HUES48 (cell line): ENCODE measurements at regions not wholly inside any gene's neighbourhood (a gene's known extent, or its start where the extent isn't known, plus 50 kb on each side); places are given as distances from the start of the nearest gene placed in this dataset.

Experiments used
- H3K27ac ChIP-seq: one replicate; pipeline ENCODE4 v1.7.0; 2013; ENCODE audit warnings: low read depth, low read length, inconsistent platforms
- H3K27me3 ChIP-seq: 2 replicates; pipeline ENCODE4 v1.6.1; 2013; ENCODE audit warnings: mild to moderate bottlenecking, low read length; ENCODE audit not compliant: control insufficient read depth, insufficient read depth
- H3K36me3 ChIP-seq: 2 replicates; pipeline ENCODE4 v1.6.1; 2013; ENCODE audit warnings: low read length; ENCODE audit not compliant: control insufficient read depth, insufficient read depth
- H3K4me1 ChIP-seq: 2 replicates; pipeline ENCODE4 v1.6.1; 2013; ENCODE audit warnings: mild to moderate bottlenecking, low read length; ENCODE audit not compliant: control insufficient read depth, insufficient read depth
- H3K4me3 ChIP-seq: 2 replicates; pipeline ENCODE4 v1.5.1; 2013; ENCODE audit warnings: mild to moderate bottlenecking, low read depth, low read length
- H3K9ac ChIP-seq: 2 replicates; pipeline ENCODE4 v1.6.1; 2013; ENCODE audit warnings: mild to moderate bottlenecking, low read depth, low read length, moderate library complexity
- H3K9me3 ChIP-seq: 2 replicates; pipeline ENCODE4 v1.6.1; 2013; ENCODE audit warnings: low read length; ENCODE audit not compliant: control insufficient read depth, insufficient read depth

- Histone ChIP-seq H3K27ac (no peak overlapping the region), H3K9me3 (no peaks in the 10 kb centered on the region), H3K27me3 (no peaks in the 10 kb centered on the region), H3K9ac (no peak overlapping the region), H3K4me1 (no peaks in the 10 kb centered on the region), H3K4me3 (no peak overlapping the region), H3K36me3 (no peaks in the 10 kb centered on the region)
Observed at GRCh38 chr12:124694846-124695497, 127.6 kb upstream of the NCOR2 start.

- Histone ChIP-seq H3K4me1 (no peaks in the 10 kb centered on the region), H3K9me3 (no peaks in the 10 kb centered on the region), H3K36me3 (no peaks in the 10 kb centered on the region), H3K4me3 (no peak overlapping the region), H3K27me3 (no peaks in the 10 kb centered on the region), H3K27ac (no peak overlapping the region), H3K9ac (no peak overlapping the region)
Observed at GRCh38 chr12:124694250-124694649, 126.8 kb upstream of the NCOR2 start.

GRCh38 chr12:124693111-124693723, 125.8 kb upstream of the NCOR2 start:
- Histone ChIP-seq H3K4me1 (no peaks in the 10 kb centered on the region), H3K27me3 (no peaks in the 10 kb centered on the region), H3K27ac (no peak overlapping the region), H3K9me3 (no peaks in the 10 kb centered on the region), H3K4me3 (no peak overlapping the region), H3K36me3 (no peaks in the 10 kb centered on the region), H3K9ac (no peak overlapping the region)

DNA sequence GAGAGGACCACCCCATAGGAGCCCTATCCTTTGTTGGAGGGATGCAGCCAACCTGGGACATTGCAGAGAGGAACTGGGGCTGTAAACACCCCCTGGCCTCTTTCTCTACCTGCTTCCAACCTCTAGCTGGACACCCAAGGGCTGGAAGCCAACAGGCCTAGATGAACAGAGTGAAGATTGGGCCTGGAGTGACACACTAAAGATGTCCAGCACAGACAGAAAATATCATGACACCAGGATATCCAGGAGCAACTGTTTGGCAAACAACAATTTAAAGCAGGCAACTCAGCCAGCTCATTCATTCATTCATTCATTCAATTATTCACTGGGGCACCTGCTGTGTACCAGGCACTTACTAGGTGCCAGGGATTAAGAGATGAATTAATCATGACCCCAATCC, 125.0 kb upstream of the NCOR2 start:
- Histone ChIP-seq H3K27ac (no peak overlapping the region), H3K27me3 (no peaks in the 10 kb centered on the region)

GRCh38 chr12:124691429-124691828, 124.0 kb upstream of the NCOR2 start:
- Histone ChIP-seq H3K27me3 (no peaks in the 10 kb centered on the region), H3K9ac (no peak overlapping the region), H3K4me3 (no peak overlapping the region), H3K9me3 (no peaks in the 10 kb centered on the region), H3K27ac (no peak overlapping the region), H3K4me1 (no peaks in the 10 kb centered on the region; the same call in 1 of the 2 replicates), H3K36me3 (no peaks in the 10 kb centered on the region)

More for the DNA sequence above, 125.0 kb upstream of the NCOR2 start:
- no peaks in the 10 kb centered on the region for H3K36me3 ChIP-seq
- H3K9ac ChIP-seq: no peak overlapping the region
- no peaks in the 10 kb centered on the region for H3K9me3 ChIP-seq
- no peaks in the 10 kb centered on the region; the same call in 1 of the 2 replicates for H3K4me1 ChIP-seq
- no peak overlapping the region for H3K4me3 ChIP-seq

DNA sequence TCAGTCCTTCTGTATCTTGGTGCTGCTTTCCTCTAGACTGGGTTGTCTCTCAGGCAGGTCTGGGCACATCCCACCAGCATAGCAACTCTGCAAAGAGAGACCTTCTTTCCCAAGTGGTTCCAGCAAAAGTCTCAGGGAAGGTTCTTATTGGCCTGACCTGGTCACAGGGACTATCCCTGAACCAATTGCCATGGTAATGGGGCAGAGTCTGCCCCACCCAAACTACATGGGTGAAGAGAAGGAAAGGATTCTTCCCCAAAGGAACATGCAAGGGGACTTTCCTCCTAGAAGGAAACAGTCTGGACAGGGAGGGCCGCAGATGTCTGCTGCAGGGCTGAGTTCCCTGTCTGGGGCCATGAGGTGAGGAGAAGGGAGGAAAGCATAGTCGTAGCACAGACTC, 122.2 kb upstream of the NCOR2 start:
- Histone ChIP-seq H3K36me3 (no peaks in the 10 kb centered on the region), H3K9ac (no peak overlapping the region), H3K27me3 (no peaks in the 10 kb centered on the region), H3K27ac (no peak overlapping the region), H3K9me3 (no peaks in the 10 kb centered on the region), H3K4me1 (peaks cover 10% of the 10 kb centered on the region; the same call in 1 of the 2 replicates), H3K4me3 (no peak overlapping the region)

DNA sequence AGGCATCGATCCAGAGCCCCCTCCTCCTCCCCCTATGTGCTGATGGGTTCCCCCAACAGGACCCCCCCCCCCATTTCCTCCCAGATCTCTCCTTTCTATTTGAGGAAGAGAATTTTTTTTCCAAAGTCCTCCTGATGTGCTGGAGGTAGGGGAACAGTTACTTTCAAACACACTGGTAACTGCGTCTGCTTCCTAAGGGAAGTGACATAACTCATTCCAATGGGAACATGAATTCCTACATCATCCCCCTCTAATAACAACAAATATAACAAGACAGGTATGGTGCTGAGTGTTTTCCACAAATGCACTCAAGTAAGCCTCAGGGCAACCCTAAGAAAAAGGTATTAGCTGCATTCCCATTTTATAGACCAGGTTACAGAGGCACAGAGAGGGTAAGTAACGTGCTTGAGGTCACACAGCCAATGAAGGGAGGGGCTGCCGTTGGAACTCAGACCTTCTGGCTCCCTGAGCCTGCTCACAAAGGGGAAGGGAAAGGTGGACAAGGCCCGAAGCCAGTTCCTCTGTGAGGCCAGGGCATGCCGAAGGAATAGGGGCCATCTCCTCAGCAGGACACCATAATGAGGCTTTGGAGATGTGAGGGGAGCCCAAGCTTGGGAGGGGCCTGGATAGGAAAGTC, 121.1 kb upstream of the NCOR2 start:
- Histone ChIP-seq H3K9ac (no peak overlapping the region), H3K27me3 (no peaks in the 10 kb centered on the region), H3K36me3 (no peaks in the 10 kb centered on the region)

DNA sequence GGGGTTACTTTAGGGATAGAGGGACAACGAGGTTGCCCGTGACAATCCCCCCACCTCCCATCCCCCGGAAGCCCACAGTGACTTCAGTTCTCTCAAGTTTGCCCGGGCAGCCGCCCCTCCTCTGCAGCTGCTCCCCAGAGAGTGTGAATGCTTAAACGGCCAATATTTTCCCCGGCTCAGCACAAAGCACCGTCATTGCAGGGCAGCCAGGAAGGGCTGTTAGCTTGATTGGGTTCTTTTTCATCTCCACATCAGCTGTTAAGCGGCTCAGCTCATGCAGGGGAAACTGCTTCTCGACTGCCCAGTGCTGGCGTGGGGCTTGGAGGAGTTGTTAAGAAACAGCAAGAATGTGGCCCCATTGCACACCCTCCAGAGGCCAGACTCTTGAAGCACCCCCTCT, 120.5 kb upstream of the NCOR2 start:
- Histone ChIP-seq H3K4me1 (peaks cover 16% of the 10 kb centered on the region; the same call in 1 of the 2 replicates), H3K36me3 (no peaks in the 10 kb centered on the region), H3K27ac (no peak overlapping the region), H3K9me3 (no peaks in the 10 kb centered on the region), H3K27me3 (no peaks in the 10 kb centered on the region), H3K4me3 (no peak overlapping the region), H3K9ac (no peak overlapping the region)

More for the DNA sequence above, 121.1 kb upstream of the NCOR2 start:
- Histone ChIP-seq H3K27ac (no peak overlapping the region), H3K9me3 (no peaks in the 10 kb centered on the region), H3K4me3 (no peak overlapping the region), H3K4me1 (peaks cover 11% of the 10 kb centered on the region; the same call in 1 of the 2 replicates)

DNA sequence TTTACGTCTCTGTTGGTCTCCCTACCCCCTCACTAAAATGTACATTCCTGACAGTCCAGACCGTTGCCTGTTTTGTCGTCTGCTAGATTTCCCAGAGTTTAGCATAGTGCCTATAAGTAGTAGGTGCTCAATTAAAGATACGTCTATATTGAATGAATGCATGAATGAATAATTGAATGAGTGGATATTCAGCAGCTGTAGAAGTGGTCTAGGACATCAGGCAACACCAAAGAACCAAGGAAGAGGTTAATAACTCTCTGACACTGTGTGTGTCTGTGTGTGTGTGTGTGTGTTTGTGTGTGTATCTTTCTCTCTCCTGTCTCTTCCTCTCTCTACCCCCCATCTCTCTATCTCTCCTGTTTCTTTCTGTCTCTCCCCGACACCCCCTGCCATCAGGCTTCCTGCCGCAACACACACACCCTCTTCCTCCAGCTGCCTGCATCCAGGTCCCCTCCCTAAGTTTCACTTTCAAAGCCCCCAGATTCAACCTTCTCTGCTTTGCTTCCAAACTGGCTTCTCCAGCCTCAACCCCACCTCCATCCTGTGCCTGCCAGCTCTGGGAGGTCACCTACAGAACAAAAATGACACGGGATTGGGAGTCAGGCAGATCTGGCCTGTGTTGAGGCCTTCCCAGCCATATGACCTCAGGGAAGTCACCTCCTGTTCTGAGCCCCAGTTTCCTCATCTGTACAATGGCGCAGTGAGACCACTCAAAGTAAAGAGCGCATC, 119.9 kb upstream of the NCOR2 start:
- Histone ChIP-seq H3K27ac (no peak overlapping the region), H3K4me1 (peaks cover 16% of the 10 kb centered on the region; the same call in 1 of the 2 replicates), H3K27me3 (no peaks in the 10 kb centered on the region), H3K9me3 (no peaks in the 10 kb centered on the region), H3K4me3 (no peak overlapping the region), H3K9ac (no peak overlapping the region), H3K36me3 (no peaks in the 10 kb centered on the region)

DNA sequence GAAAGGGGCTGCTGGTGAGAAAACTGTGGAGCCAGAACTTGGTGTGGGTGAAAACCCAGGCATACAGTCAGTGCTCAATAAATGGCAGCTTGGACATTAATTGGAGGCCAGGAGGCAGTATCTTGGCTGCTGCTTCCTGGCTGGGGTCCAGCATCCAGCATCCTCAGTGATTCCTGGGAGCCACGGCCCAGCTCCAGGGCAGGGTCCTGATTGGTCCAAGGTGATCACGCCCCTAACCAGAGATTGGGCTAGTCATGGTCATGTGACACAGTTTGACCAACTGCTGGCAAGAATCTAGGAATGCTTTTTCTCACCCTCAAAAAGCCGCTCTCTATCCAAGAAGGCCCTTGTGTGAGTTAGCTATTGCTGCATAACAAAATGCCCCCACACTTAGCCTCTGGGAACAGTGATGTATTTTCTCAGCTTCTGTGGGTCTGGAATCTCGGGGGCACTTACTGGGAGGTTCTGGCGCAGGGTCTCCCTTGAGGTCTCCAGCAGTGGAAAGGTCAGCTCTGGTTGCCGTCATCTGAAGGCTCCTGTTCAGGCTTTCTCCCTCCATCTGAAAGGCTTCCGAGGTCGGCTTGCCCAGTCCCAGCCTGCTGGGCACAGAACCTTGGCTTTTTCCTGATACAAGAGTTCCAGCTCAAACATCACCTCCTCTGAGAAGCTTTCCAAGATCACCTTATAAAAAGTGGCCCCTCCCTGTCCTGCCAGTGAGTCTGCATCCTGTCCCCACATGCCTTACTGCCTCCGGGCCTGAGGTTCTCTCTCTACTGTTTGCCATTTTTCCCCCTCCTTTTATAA, 119.2 kb upstream of the NCOR2 start:
- no peaks in the 10 kb centered on the region for H3K9me3 ChIP-seq
- H3K27me3 ChIP-seq: no peaks in the 10 kb centered on the region
- no peak overlapping the region for H3K9ac ChIP-seq
- H3K36me3 ChIP-seq: no peaks in the 10 kb centered on the region
- no peak overlapping the region for H3K4me3 ChIP-seq
- H3K27ac ChIP-seq: no peak overlapping the region
- H3K4me1 ChIP-seq: peaks cover 22% of the 10 kb centered on the region; the same call in 1 of the 2 replicates
